Smooth muscle cell (in vitro differentiated cells): ENCODE measurements at regions not wholly inside any gene's neighbourhood (a gene's known extent, or its start where the extent isn't known, plus 50 kb on each side); places are given as distances from the start of the nearest gene placed in this dataset.

Experiments used
- DNase-seq: peaks from one replicate; lab custom pipeline; 2025; ENCODE audit not compliant: unreplicated experiment; lab: John Stamatoyannopoulos, UW
- H2AFZ ChIP-seq: fragments of 200-600 bp; sonication (generic); 2 replicates; pipeline ENCODE4 v1.6.0; 2016; ENCODE audit warnings: antibody characterized with exemption, low read depth, mild to moderate bottlenecking
- H3F3A ChIP-seq: fragments of 200-600 bp; sonication (generic); 2 replicates; pipeline ENCODE4 v1.6.0; 2017; ENCODE audit warnings: antibody characterized with exemption, low read depth
- H3K27ac ChIP-seq: fragments of 200-600 bp; sonication (generic); 2 replicates; pipeline ENCODE4 v1.5.1; 2016; ENCODE audit warnings: low read depth, mild to moderate bottlenecking
- H3K27me3 ChIP-seq: fragments of 200-600 bp; sonication (generic); 2 replicates; pipeline ENCODE4 v1.6.1; 2016; ENCODE audit warnings: low read depth, mild to moderate bottlenecking
- H3K36me3 ChIP-seq: fragments of 200-600 bp; sonication (generic); 2 replicates; pipeline ENCODE4 v1.5.1; 2016; ENCODE audit warnings: low read depth
- H3K4me1 ChIP-seq: fragments of 200-600 bp; sonication (generic); 2 replicates; pipeline ENCODE4 v1.5.1; 2016; ENCODE audit warnings: low read depth
- H3K4me2 ChIP-seq: fragments of 200-600 bp; sonication (generic); 2 replicates; pipeline ENCODE4 v1.6.0; 2016; ENCODE audit warnings: mild to moderate bottlenecking
- H3K4me3 ChIP-seq: fragments of 200-600 bp; sonication (generic); 2 replicates; pipeline ENCODE4 v1.5.1; 2016; ENCODE audit warnings: mild to moderate bottlenecking
- H3K79me2 ChIP-seq: fragments of 200-600 bp; sonication (generic); 2 replicates; pipeline ENCODE4 v1.6.0; 2016; ENCODE audit warnings: low read depth, mild to moderate bottlenecking
- H3K9ac ChIP-seq: fragments of 200-600 bp; sonication (generic); 2 replicates; pipeline ENCODE4 v1.6.0; 2016; ENCODE audit warnings: low read depth
- H3K9me3 ChIP-seq: fragments of 200-600 bp; sonication (generic); replicated peaks from 2 replicates; pipeline ENCODE4 v1.5.1; 2016; ENCODE audit warnings: low read depth
- H4K20me1 ChIP-seq: fragments of 200-600 bp; sonication (generic); 2 replicates; pipeline ENCODE4 v1.6.0; 2016; ENCODE audit warnings: low read depth
- CTCF ChIP-seq: fragments of 200-600 bp; sonication (generic); IDR thresholded peaks from 2 replicates; pipeline ENCODE4 v1.5.1; 2017; ENCODE audit warnings: borderline replicate concordance, mild to moderate bottlenecking, antibody characterized with exemption; ENCODE audit not compliant: insufficient read depth, poor library complexity, severe bottlenecking
- WGBS: methylation state at CpG from one replicate; pipeline ENCODE4 v1.1.7; 2016; ENCODE audit warnings: low lambda C conversion rate; 5-methylcytosine and 5-hydroxymethylcytosine counted together

- Histone ChIP-seq H3K9me3 (no peaks in the 10 kb centered on the region), H3K36me3 (no peaks in the 10 kb centered on the region), H3K4me2 (no peak overlapping the region), H3K27me3 (no peaks in the 10 kb centered on the region), H3K79me2 (no peaks in the 10 kb centered on the region), H3K4me1 (no peaks in the 10 kb centered on the region), H3K9ac (no peak overlapping the region), H4K20me1 (no peaks in the 10 kb centered on the region), H3K4me3 (no peak overlapping the region), H3F3A (no peaks in the 10 kb centered on the region), H2AFZ (no peak overlapping the region), H3K27ac (no peak overlapping the region)
- no peak for TF ChIP-seq CTCF
- WGBS = 80% methylated on average over 2 of the region's 2 CpGs
- DNase-seq = no peak
Observed at GRCh38 chr1:73868810-73869336, 329.1 kb downstream of the LRRIQ3 start.

GRCh38 chr1:73862355-73862754, 335.6 kb downstream of the LRRIQ3 start:
- no peak overlapping the region for H3K9ac ChIP-seq
- no peaks in the 10 kb centered on the region for H3K4me1 ChIP-seq
- no peaks in the 10 kb centered on the region for H3K79me2 ChIP-seq
- no peak overlapping the region for H3K4me3 ChIP-seq
- H2AFZ ChIP-seq = no peak overlapping the region
- no peak overlapping the region for H3K27ac ChIP-seq
- no peaks in the 10 kb centered on the region for H3K9me3 ChIP-seq
- 82% methylated on average over 1 of the region's 1 CpG for WGBS
- H3K4me2 ChIP-seq = no peak overlapping the region
- H4K20me1 ChIP-seq = no peaks in the 10 kb centered on the region
- no peaks in the 10 kb centered on the region for H3K27me3 ChIP-seq
- no peaks in the 10 kb centered on the region for H3F3A ChIP-seq
- no peak for DNase-seq
- no peaks in the 10 kb centered on the region for H3K36me3 ChIP-seq
- no peak for TF ChIP-seq CTCF

- Histone ChIP-seq H3K27me3 (no peaks in the 10 kb centered on the region), H3K9me3 (no peaks in the 10 kb centered on the region), H2AFZ (no peak overlapping the region), H3F3A (no peaks in the 10 kb centered on the region), H3K9ac (no peak overlapping the region), H3K79me2 (no peaks in the 10 kb centered on the region), H3K4me2 (no peak overlapping the region), H3K27ac (no peak overlapping the region), H3K4me3 (no peak overlapping the region), H3K36me3 (no peaks in the 10 kb centered on the region), H4K20me1 (no peaks in the 10 kb centered on the region), H3K4me1 (no peaks in the 10 kb centered on the region)
- DNase-seq = no peak
- TF ChIP-seq CTCF = no peak
- 51% methylated on average over 2 of the region's 2 CpGs for WGBS
Observed at GRCh38 chr1:73860421-73860950, 337.5 kb downstream of the LRRIQ3 start.

GRCh38 chr1:73859227-73859626, 338.7 kb downstream of the LRRIQ3 start:
- Histone ChIP-seq H2AFZ (no peak overlapping the region), H3K9ac (no peak overlapping the region), H3K4me3 (no peak overlapping the region), H3K4me1 (no peaks in the 10 kb centered on the region), H3K9me3 (no peaks in the 10 kb centered on the region), H3K27me3 (no peaks in the 10 kb centered on the region), H3K27ac (no peak overlapping the region), H3K79me2 (no peaks in the 10 kb centered on the region), H4K20me1 (no peaks in the 10 kb centered on the region), H3K36me3 (no peaks in the 10 kb centered on the region), H3F3A (no peaks in the 10 kb centered on the region), H3K4me2 (no peak overlapping the region)
- 94% methylated on average over 1 of the region's 1 CpG for WGBS
- no peak for TF ChIP-seq CTCF
- no peak for DNase-seq
